H7 (cell line): ENCODE measurements at regions not wholly inside any gene's neighbourhood (a gene's known extent, or its start where the extent isn't known, plus 50 kb on each side); places are given as distances from the start of the nearest gene placed in this dataset.

Source experiments
- DNase-seq: peaks from one replicate; pipeline ENCODE4 v3.0.0; 2012
- H3K27me3 ChIP-seq: 2 replicates; pipeline ENCODE4 v1.6.0; 2011; ENCODE audit warnings: mild to moderate bottlenecking, low read length; ENCODE audit not compliant: control insufficient read depth, insufficient read depth
- H3K36me3 ChIP-seq: replicated peaks from 2 replicates; pipeline ENCODE4 v1.5.1; 2011; ENCODE audit warnings: low read length; ENCODE audit not compliant: control insufficient read depth, insufficient read depth
- H3K4me3 ChIP-seq: 2 replicates; pipeline ENCODE4 v1.5.1; 2011; ENCODE audit warnings: low read depth, mild to moderate bottlenecking, control low read depth, low read length, moderate library complexity; ENCODE audit not compliant: insufficient read depth

GRCh38 chr3:117977504-117978228 lies 1057.0 kb downstream of the IGSF11 start:
- H3K36me3 ChIP-seq: no peaks in the 10 kb centered on the region
- H3K4me3 ChIP-seq: no peak overlapping the region
- H3K27me3 ChIP-seq: no peaks in the 10 kb centered on the region
- no peak for DNase-seq

- Histone ChIP-seq H3K36me3 (no peaks in the 10 kb centered on the region), H3K27me3 (no peaks in the 10 kb centered on the region), H3K4me3 (no peak overlapping the region)
- no peak for DNase-seq
Observed at GRCh38 chr3:117979466-117979865, 1055.2 kb downstream of the IGSF11 start.

- Histone ChIP-seq H3K36me3 (no peaks in the 10 kb centered on the region), H3K27me3 (no peaks in the 10 kb centered on the region), H3K4me3 (no peak overlapping the region)
- DNase-seq: no peak
Observed at GRCh38 chr3:117987256-117987655, 1047.4 kb downstream of the IGSF11 start.

- Histone ChIP-seq H3K27me3 (peaks cover 4% of the 10 kb centered on the region), H3K4me3 (no peak overlapping the region), H3K36me3 (no peaks in the 10 kb centered on the region)
- no peak for DNase-seq
Observed at GRCh38 chr3:117989982-117990381, 1044.7 kb downstream of the IGSF11 start.

GRCh38 chr3:117990627-117991026 lies 1044.0 kb downstream of the IGSF11 start:
- no peak overlapping the region for H3K4me3 ChIP-seq
- DNase-seq: no peak
- H3K36me3 ChIP-seq: no peaks in the 10 kb centered on the region
- H3K27me3 ChIP-seq: peaks cover 8% of the 10 kb centered on the region

GRCh38 chr3:117995842-117996437 lies 1038.7 kb downstream of the IGSF11 start:
- H3K27me3 ChIP-seq: peaks cover 25% of the 10 kb centered on the region
- no peaks in the 10 kb centered on the region for H3K36me3 ChIP-seq
- no peak for DNase-seq
- H3K4me3 ChIP-seq: peak overlapping the region; percentile 62; the same call in 1 of the 2 replicates

- Histone ChIP-seq H3K27me3 (peaks cover 25% of the 10 kb centered on the region), H3K4me3 (peak overlapping the region; percentile 62), H3K36me3 (no peaks in the 10 kb centered on the region)
- peak; percentile 67 for DNase-seq
Observed at GRCh38 chr3:117997201-117998049, 1037.2 kb downstream of the IGSF11 start.

GRCh38 chr3:117998071-117998470 lies 1036.6 kb downstream of the IGSF11 start:
- no peak for DNase-seq
- H3K27me3 ChIP-seq: peaks cover 25% of the 10 kb centered on the region

GRCh38 chr3:118000219-118000618 lies 1034.4 kb downstream of the IGSF11 start:
- Histone ChIP-seq H3K27me3 (peaks cover 20% of the 10 kb centered on the region), H3K36me3 (no peaks in the 10 kb centered on the region)
- DNase-seq: no peak

More at GRCh38 chr3:117998071-117998470, 1036.6 kb downstream of the IGSF11 start:
- Histone ChIP-seq H3K36me3 (no peaks in the 10 kb centered on the region), H3K4me3 (no peak overlapping the region)

GRCh38 chr3:118001380-118001779 lies 1033.3 kb downstream of the IGSF11 start:
- Histone ChIP-seq H3K27me3 (peaks cover 10% of the 10 kb centered on the region), H3K4me3 (no peak overlapping the region), H3K36me3 (no peaks in the 10 kb centered on the region)
- DNase-seq: no peak

More at GRCh38 chr3:118000219-118000618, 1034.4 kb downstream of the IGSF11 start:
- H3K4me3 ChIP-seq: no peak overlapping the region

- no peak for DNase-seq
- H3K27me3 ChIP-seq: no peaks in the 10 kb centered on the region
- H3K36me3 ChIP-seq: no peaks in the 10 kb centered on the region
- H3K4me3 ChIP-seq: no peak overlapping the region
Observed at GRCh38 chr3:118011910-118012309, 1022.7 kb downstream of the IGSF11 start.

GRCh38 chr3:118029049-118029448 lies 1005.6 kb downstream of the IGSF11 start:
- Histone ChIP-seq H3K36me3 (no peaks in the 10 kb centered on the region), H3K4me3 (no peak overlapping the region), H3K27me3 (no peaks in the 10 kb centered on the region)
- no peak for DNase-seq

GRCh38 chr3:118036215-118036614 lies 998.4 kb downstream of the IGSF11 start:
- Histone ChIP-seq H3K36me3 (no peaks in the 10 kb centered on the region), H3K4me3 (no peak overlapping the region), H3K27me3 (no peaks in the 10 kb centered on the region)
- no peak for DNase-seq

GRCh38 chr3:118055381-118055780 lies 979.3 kb downstream of the IGSF11 start:
- Histone ChIP-seq H3K4me3 (no peak overlapping the region), H3K36me3 (no peaks in the 10 kb centered on the region), H3K27me3 (no peaks in the 10 kb centered on the region)
- no peak for DNase-seq

GRCh38 chr3:118057086-118057485 lies 977.6 kb downstream of the IGSF11 start:
- Histone ChIP-seq H3K27me3 (no peaks in the 10 kb centered on the region), H3K4me3 (no peak overlapping the region), H3K36me3 (no peaks in the 10 kb centered on the region)
- no peak for DNase-seq
